BJ (cell line): ENCODE measurements at regions not wholly inside any gene's neighbourhood (a gene's known extent, or its start where the extent isn't known, plus 50 kb on each side); places are given as distances from the start of the nearest gene placed in this dataset.

Experiments
- CTCF ChIA-PET: fragments of 350-600 bp; formaldehyde crosslinking; extraction: SDS; loops from one replicate; lab custom pipeline; 2021; ENCODE audit warnings: antibody characterized with exemption, inconsistent platforms; lab: Yijun Ruan, JAX
- POLR2A ChIA-PET: fragments of 300-600 bp; sonication (Branson Sonifier 250); formaldehyde crosslinking; extraction: SDS; loops from one replicate; lab custom pipeline; 2021; ENCODE audit warnings: antibody characterized with exemption; lab: Charles Lee
- DNase-seq: peaks from one replicate; pipeline ENCODE4 v3.0.0-alpha.2; 2011; ENCODE audit warnings: low read depth
- H3K27me3 ChIP-seq: 2 replicates; pipeline ENCODE4 v1.6.0; 2011; ENCODE audit warnings: low read length; ENCODE audit not compliant: control insufficient read depth, insufficient read depth
- H3K36me3 ChIP-seq: 2 replicates; pipeline ENCODE4 v1.5.1; 2011; ENCODE audit warnings: low read length; ENCODE audit not compliant: control insufficient read depth, insufficient read depth
- H3K4me3 ChIP-seq: 2 replicates; pipeline ENCODE4 v1.5.1; 2011; ENCODE audit warnings: low read depth, mild to moderate bottlenecking, control low read depth, low read length
- TF ChIP-seq, protein P1 (sequence below): IDR thresholded peaks from 2 replicates; pipeline ENCODE4 v1.5.1; 2011; ENCODE audit warnings: low read depth, mild to moderate bottlenecking, control low read depth, inconsistent platforms, low read length, moderate library complexity; ENCODE audit not compliant: insufficient read depth

GRCh38 chr20:6490849-6491248 lies 276.6 kb upstream of the BMP2 start:
- Histone ChIP-seq H3K36me3 (no peaks in the 10 kb centered on the region), H3K27me3 (no peaks in the 10 kb centered on the region), H3K4me3 (no peak overlapping the region)
- TF ChIP-seq, protein P1, sequence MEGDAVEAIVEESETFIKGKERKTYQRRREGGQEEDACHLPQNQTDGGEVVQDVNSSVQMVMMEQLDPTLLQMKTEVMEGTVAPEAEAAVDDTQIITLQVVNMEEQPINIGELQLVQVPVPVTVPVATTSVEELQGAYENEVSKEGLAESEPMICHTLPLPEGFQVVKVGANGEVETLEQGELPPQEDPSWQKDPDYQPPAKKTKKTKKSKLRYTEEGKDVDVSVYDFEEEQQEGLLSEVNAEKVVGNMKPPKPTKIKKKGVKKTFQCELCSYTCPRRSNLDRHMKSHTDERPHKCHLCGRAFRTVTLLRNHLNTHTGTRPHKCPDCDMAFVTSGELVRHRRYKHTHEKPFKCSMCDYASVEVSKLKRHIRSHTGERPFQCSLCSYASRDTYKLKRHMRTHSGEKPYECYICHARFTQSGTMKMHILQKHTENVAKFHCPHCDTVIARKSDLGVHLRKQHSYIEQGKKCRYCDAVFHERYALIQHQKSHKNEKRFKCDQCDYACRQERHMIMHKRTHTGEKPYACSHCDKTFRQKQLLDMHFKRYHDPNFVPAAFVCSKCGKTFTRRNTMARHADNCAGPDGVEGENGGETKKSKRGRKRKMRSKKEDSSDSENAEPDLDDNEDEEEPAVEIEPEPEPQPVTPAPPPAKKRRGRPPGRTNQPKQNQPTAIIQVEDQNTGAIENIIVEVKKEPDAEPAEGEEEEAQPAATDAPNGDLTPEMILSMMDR: no peak
- DNase-seq: no peak
- POLR2A ChIA-PET: no interaction called here
- CTCF ChIA-PET: no interaction called here

DNA sequence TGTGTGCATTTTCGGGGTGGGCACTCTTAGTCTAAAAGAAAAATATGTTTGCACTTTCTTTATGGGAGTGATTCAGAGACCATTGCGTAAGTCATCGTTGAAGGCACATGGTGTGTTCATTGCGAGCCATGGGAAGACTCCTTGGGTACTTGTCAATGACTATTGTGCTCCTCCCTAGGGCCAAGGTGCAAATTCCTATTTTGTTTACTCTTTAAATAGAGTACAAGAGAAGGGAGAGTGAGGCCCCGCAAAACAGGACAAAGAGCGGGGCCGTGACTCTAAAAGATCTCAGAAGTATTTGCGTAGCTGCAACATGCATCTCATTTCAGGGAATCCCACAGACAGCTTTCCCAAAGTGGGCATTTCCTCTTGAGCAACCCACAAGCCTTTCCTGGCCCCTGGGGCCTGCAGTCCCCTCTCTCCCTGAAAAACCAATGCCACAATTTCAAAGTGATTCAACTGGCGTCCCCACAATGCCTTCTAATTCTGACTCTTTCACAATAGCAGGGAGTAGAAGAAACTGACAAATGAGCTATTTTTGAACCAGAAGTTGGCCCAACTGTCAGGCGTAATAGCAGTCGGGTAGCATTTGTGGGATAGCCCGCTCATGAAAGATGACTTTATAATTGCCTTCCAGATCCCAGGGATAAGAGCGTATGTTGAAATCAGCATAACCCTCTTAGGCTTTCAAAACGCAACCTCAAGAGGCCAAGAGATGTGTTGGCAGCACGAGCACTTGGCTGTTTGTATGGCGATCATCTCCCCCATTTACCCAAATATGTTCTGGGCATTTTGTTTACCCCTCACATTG lies 277.9 kb upstream of the BMP2 start:
- TF ChIP-seq, protein P1: no peak
- ChIA-PET POLR2A (no interaction called here), CTCF (no interaction called here)
- no peak for DNase-seq
- no peaks in the 10 kb centered on the region for H3K27me3 ChIP-seq
- H3K4me3 ChIP-seq: no peak overlapping the region
- no peaks in the 10 kb centered on the region for H3K36me3 ChIP-seq

GRCh38 chr20:6485351-6485750 lies 282.1 kb upstream of the BMP2 start:
- POLR2A ChIA-PET: no interaction called here

GRCh38 chr20:6483727-6484126 lies 283.8 kb upstream of the BMP2 start:
- TF ChIP-seq, protein P1: no peak
- H3K27me3 ChIP-seq: no peaks in the 10 kb centered on the region
- CTCF ChIA-PET: no interaction called here
- H3K36me3 ChIP-seq: no peaks in the 10 kb centered on the region
- no peak for DNase-seq
- POLR2A ChIA-PET: no interaction called here
- no peak overlapping the region for H3K4me3 ChIP-seq

More at GRCh38 chr20:6485351-6485750, 282.1 kb upstream of the BMP2 start:
- H3K4me3 ChIP-seq: no peak overlapping the region
- CTCF ChIA-PET: no interaction called here
- TF ChIP-seq, protein P1: no peak
- no peak for DNase-seq
- H3K27me3 ChIP-seq: no peaks in the 10 kb centered on the region
- H3K36me3 ChIP-seq: no peaks in the 10 kb centered on the region

- CTCF ChIA-PET: interaction anchor here (0.7 kb wide), 1 partner anchor 44 kb away, joined by 3 read pairs; no protein-coding TSS in a partner anchor
- POLR2A ChIA-PET: no interaction called here
- H3K27me3 ChIP-seq: no peaks in the 10 kb centered on the region
- no peak for DNase-seq
- TF ChIP-seq, protein P1: no peak
- no peaks in the 10 kb centered on the region for H3K36me3 ChIP-seq
- H3K4me3 ChIP-seq: no peak overlapping the region
Observed at GRCh38 chr20:6482486-6482885, 285.0 kb upstream of the BMP2 start.
